DND-41 (cell line): ENCODE measurements at regions not wholly inside any gene's neighbourhood (a gene's known extent, or its start where the extent isn't known, plus 50 kb on each side); places are given as distances from the start of the nearest gene placed in this dataset.

ENCODE experiments used
- EZH2 ChIP-seq: IDR thresholded peaks from 3 replicates; pipeline ENCODE4 v1.6.1; 2012; ENCODE audit warnings: borderline replicate concordance, low read depth, mild to moderate bottlenecking, moderate library complexity, low read length, inconsistent platforms; ENCODE audit not compliant: severe bottlenecking
- TF ChIP-seq, protein P1 (sequence below): IDR thresholded peaks from 2 replicates; pipeline ENCODE4 v1.5.1; 2012; ENCODE audit warnings: borderline replicate concordance, low read length, moderate library complexity, mild to moderate bottlenecking; ENCODE audit not compliant: poor library complexity, severe bottlenecking; ENCODE audit errors: extremely low read depth

DNA sequence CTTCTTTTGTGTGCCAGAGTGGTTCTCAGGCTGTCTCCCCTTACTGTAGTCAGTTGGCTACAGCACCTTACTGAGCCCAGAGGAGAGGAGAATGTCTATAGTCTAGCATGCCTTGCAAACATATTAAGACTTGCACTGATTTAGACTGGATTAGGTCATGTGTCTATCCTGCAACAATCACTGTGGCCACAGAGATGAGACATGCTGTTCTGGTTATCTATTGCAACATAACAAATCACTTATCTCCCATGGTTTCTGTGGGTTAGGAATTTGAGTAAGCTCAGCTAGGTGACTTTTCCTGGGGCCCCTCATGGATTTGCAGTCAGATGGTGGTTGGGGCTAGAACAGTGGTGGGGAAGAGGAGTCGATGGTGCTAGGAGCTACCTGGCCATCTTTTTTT lies 261.3 kb downstream of the SOD2 start:
- TF ChIP-seq, protein P1, sequence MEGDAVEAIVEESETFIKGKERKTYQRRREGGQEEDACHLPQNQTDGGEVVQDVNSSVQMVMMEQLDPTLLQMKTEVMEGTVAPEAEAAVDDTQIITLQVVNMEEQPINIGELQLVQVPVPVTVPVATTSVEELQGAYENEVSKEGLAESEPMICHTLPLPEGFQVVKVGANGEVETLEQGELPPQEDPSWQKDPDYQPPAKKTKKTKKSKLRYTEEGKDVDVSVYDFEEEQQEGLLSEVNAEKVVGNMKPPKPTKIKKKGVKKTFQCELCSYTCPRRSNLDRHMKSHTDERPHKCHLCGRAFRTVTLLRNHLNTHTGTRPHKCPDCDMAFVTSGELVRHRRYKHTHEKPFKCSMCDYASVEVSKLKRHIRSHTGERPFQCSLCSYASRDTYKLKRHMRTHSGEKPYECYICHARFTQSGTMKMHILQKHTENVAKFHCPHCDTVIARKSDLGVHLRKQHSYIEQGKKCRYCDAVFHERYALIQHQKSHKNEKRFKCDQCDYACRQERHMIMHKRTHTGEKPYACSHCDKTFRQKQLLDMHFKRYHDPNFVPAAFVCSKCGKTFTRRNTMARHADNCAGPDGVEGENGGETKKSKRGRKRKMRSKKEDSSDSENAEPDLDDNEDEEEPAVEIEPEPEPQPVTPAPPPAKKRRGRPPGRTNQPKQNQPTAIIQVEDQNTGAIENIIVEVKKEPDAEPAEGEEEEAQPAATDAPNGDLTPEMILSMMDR: no peak
- TF ChIP-seq EZH2: no peak
